D721Med (cell line): ENCODE measurements at regions not wholly inside any gene's neighbourhood (a gene's known extent, or its start where the extent isn't known, plus 50 kb on each side); places are given as distances from the start of the nearest gene placed in this dataset.
"Not testable (repeated sequence)": the region's sequence is repeated elsewhere in the genome, so short reads cannot be mapped to it uniquely, and the experiment has no call there.

Experiments
- DNase-seq: peaks from one replicate; pipeline ENCODE4 v3.0.0; 2011; ENCODE audit warnings: low spot score; ENCODE audit not compliant: insufficient read length
- FAIRE-seq: peaks from 2 replicates; lab custom pipeline; 2011; peaks lifted over from hg19 to GRCh38; lab: Jason Lieb, UNC
- CTCF ChIP-seq: IDR thresholded peaks from 2 replicates; pipeline ENCODE4 v1.5.1; 2012; ENCODE audit warnings: mild to moderate bottlenecking, control low read depth; ENCODE audit not compliant: insufficient read depth; ENCODE audit errors: missing control alignments

GRCh38 chrY:16502733-16503214 lies 1377.2 kb downstream of the CDY2B start:
- no peak for FAIRE-seq
- TF ChIP-seq CTCF, result no peak
- no peak for DNase-seq

GRCh38 chrY:16490706-16491105 lies 1389.3 kb downstream of the CDY2B start:
- no peak for TF ChIP-seq CTCF
- DNase-seq, result no peak
- FAIRE-seq, result no peak

GRCh38 chrY:16486696-16487215 lies 1393.3 kb downstream of the CDY2B start:
- FAIRE-seq (no peak), DNase-seq (no peak)
- TF ChIP-seq CTCF, result no peak

- FAIRE-seq (no peak), DNase-seq (no peak)
- no peak for TF ChIP-seq CTCF
These were observed 1400.0 kb downstream of the CDY2B start for GRCh38 chrY:16480031-16480430.

- FAIRE-seq (no peak), DNase-seq (no peak)
- no peak for TF ChIP-seq CTCF
These were observed 1406.0 kb downstream of the CDY2B start for GRCh38 chrY:16474053-16474452.

- no peak for DNase-seq
- no peak for TF ChIP-seq CTCF
- FAIRE-seq, result no peak
These were observed 1425.2 kb downstream of the CDY2B start for GRCh38 chrY:16454799-16455198.

GRCh38 chrY:16446152-16446551 lies 1433.9 kb downstream of the CDY2B start:
- FAIRE-seq, result no peak
- TF ChIP-seq CTCF, result no peak
- DNase-seq, result no peak

- FAIRE-seq, DNase-seq: not testable (repeated sequence)
These were observed 1470.7 kb downstream of the CDY2B start for GRCh38 chrY:16409206-16409923.

GRCh38 chrY:16379458-16379857 lies 1500.6 kb downstream of the CDY2B start:
- DNase-seq, FAIRE-seq: not testable (repeated sequence)

- FAIRE-seq, DNase-seq: not testable (repeated sequence)
These were observed 1538.4 kb downstream of the CDY2B start for GRCh38 chrY:16341592-16341991.
